Erythroblast (primary cell): ENCODE measurements at regions not wholly inside any gene's neighbourhood (a gene's known extent, or its start where the extent isn't known, plus 50 kb on each side); places are given as distances from the start of the nearest gene placed in this dataset.

Experiments used
- GATA1 ChIP-seq: IDR thresholded peaks from 2 replicates; pipeline ENCODE4 v1.6.1; 2011; ENCODE audit warnings: low read depth, mild to moderate bottlenecking, control low read depth, low read length, moderate library complexity
- POLR2A ChIP-seq: IDR thresholded peaks from 2 replicates; pipeline ENCODE4 v1.6.1; 2011; ENCODE audit warnings: mild to moderate bottlenecking, low read length

GRCh38 chr11:95359341-95359663 lies 128.3 kb upstream of the SESN3 start:
- TF ChIP-seq POLR2A (no peak), GATA1 (no peak)
